Bronchial epithelial cell (primary cell): ENCODE measurements at regions not wholly inside any gene's neighbourhood (a gene's known extent, or its start where the extent isn't known, plus 50 kb on each side); places are given as distances from the start of the nearest gene placed in this dataset.

Experiments used
- DNase-seq: peaks from one replicate; pipeline ENCODE4 v3.0.0-alpha.2; 2010; ENCODE audit warnings: low read depth
- FAIRE-seq: peaks from 2 replicates; lab custom pipeline; 2011; peaks lifted over from hg19 to GRCh38; lab: Jason Lieb, UNC
- H3K27me3 ChIP-seq: 2 replicates; pipeline ENCODE4 v1.5.1; 2011; ENCODE audit warnings: low read length; ENCODE audit not compliant: control insufficient read depth, insufficient read depth
- H3K36me3 ChIP-seq: 2 replicates; pipeline ENCODE4 v1.5.1; 2011; ENCODE audit warnings: low read length; ENCODE audit not compliant: control insufficient read depth, insufficient read depth
- H3K4me3 ChIP-seq: 2 replicates; pipeline ENCODE4 v1.5.1; 2011; ENCODE audit warnings: mild to moderate bottlenecking, low read depth, low read length, control low read depth
- TF ChIP-seq, protein P1 (sequence below): IDR thresholded peaks from 2 replicates; pipeline ENCODE4 v1.5.1; 2011; ENCODE audit warnings: mild to moderate bottlenecking, moderate library complexity, low read length, control low read depth, inconsistent platforms; ENCODE audit not compliant: insufficient read depth, severe bottlenecking

DNA sequence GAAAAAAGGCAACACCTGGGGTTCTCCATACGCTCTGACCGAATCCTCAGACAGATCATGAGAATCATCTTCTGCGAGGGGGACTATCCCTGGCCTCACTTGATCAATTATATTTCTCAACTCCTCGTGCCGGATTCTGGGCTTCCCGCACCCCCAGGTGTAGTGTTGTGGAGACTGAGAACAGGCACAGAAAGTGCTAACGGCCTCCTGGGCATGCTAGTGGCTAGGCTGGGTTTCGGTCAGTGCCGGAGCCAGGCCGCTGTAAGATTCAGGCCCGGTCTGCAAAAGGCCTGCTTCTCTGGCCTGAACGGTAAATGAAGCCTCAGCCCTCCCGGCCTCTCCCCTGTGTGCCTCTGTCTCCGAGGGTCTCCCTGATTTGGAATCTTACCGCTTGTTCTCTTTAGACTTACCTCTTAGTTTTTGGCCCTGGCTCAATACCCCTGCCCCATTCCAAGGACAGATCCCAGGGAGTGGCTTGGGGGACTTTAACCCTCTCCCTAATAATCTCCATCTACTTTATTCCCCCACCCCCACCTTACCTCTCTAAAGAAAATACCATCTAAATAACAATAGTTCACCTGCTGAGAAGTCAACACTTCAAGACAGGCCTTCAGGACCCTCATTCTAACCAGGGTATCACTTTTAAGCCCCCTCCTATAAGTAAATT, 79.0 kb upstream of the MEDAG start:
- FAIRE-seq (no peak), DNase-seq (no peak)
- TF ChIP-seq, protein P1, sequence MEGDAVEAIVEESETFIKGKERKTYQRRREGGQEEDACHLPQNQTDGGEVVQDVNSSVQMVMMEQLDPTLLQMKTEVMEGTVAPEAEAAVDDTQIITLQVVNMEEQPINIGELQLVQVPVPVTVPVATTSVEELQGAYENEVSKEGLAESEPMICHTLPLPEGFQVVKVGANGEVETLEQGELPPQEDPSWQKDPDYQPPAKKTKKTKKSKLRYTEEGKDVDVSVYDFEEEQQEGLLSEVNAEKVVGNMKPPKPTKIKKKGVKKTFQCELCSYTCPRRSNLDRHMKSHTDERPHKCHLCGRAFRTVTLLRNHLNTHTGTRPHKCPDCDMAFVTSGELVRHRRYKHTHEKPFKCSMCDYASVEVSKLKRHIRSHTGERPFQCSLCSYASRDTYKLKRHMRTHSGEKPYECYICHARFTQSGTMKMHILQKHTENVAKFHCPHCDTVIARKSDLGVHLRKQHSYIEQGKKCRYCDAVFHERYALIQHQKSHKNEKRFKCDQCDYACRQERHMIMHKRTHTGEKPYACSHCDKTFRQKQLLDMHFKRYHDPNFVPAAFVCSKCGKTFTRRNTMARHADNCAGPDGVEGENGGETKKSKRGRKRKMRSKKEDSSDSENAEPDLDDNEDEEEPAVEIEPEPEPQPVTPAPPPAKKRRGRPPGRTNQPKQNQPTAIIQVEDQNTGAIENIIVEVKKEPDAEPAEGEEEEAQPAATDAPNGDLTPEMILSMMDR = no peak
- no peaks in the 10 kb centered on the region for H3K36me3 ChIP-seq
- no peaks in the 10 kb centered on the region for H3K27me3 ChIP-seq
- no peak overlapping the region for H3K4me3 ChIP-seq

GRCh38 chr13:30827578-30827925, 78.5 kb upstream of the MEDAG start:
- TF ChIP-seq, protein P1 = no peak
- DNase-seq (no peak), FAIRE-seq (peak; percentile 43)
- Histone ChIP-seq H3K27me3 (no peaks in the 10 kb centered on the region), H3K36me3 (no peaks in the 10 kb centered on the region), H3K4me3 (no peak overlapping the region)

DNA sequence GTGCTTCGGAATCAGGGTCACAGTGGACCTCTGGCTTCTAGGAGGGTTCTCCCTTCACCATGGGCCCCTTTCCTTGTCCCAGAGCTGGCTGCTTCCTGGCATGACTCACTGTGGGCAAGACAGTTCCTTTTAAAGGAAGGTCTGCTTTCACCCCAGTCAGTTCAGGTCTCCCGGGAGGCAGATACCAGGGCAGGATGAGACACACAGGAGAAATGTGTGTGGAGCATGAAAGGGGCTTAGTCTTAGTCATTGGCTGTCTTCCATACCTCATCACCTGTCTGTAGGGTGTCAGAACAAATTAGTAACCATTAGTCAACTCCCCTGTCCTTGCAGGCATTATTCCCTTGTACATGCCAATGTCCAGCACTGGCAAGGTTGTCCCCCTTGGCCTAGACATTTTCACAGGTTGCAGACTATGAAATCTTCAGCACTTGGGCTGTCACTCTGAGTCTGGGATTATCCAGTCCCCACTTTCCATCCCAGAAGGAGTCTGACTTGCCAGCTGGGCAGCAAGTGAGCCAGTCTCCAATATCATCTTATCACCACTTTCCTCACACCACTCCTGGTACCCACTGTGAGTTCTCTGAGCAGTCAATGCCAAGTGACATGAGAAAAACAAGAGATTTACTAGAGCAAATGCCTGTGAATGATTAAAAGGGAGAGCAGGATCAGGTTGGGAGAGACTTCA, 76.8 kb upstream of the MEDAG start:
- peak; percentile 97 for FAIRE-seq
- peak; percentile 99 for DNase-seq

GRCh38 chr13:30829833-30830637, 76.0 kb upstream of the MEDAG start:
- FAIRE-seq (no peak), DNase-seq (no peak)
- H3K4me3 ChIP-seq = no peak overlapping the region
- TF ChIP-seq, protein P1 = no peak
- H3K36me3 ChIP-seq = no peaks in the 10 kb centered on the region
- H3K27me3 ChIP-seq = no peaks in the 10 kb centered on the region

More for the DNA sequence above, 76.8 kb upstream of the MEDAG start:
- TF ChIP-seq, protein P1 = no peak
- H3K36me3 ChIP-seq = no peaks in the 10 kb centered on the region
- no peaks in the 10 kb centered on the region for H3K27me3 ChIP-seq
- no peak overlapping the region for H3K4me3 ChIP-seq

- DNase-seq (peak; percentile 32), FAIRE-seq (no peak)
- H3K27me3 ChIP-seq = no peaks in the 10 kb centered on the region
- no peak overlapping the region for H3K4me3 ChIP-seq
- TF ChIP-seq, protein P1 = no peak
- H3K36me3 ChIP-seq = no peaks in the 10 kb centered on the region
Measured at GRCh38 chr13:30830638-30830965, 75.5 kb upstream of the MEDAG start.
